CD14-positive monocyte (primary cell): ENCODE measurements at regions not wholly inside any gene's neighbourhood (a gene's known extent, or its start where the extent isn't known, plus 50 kb on each side); places are given as distances from the start of the nearest gene placed in this dataset.

Source experiments
- DNase-seq, 3 donors: peaks; one replicate each; pipeline ENCODE4 v3.0.0-alpha.2; 2011 to 2022
- H2AFZ ChIP-seq: 2 replicates; pipeline ENCODE4 v1.6.0; 2012; ENCODE audit warnings: mild to moderate bottlenecking, low read depth, low read length, inconsistent platforms; ENCODE audit not compliant: insufficient read depth, poor library complexity, severe bottlenecking
- H3K27ac ChIP-seq, 2 donors: 1 replicate in 1 of 2; 2 replicates in 1 of 2; pipeline ENCODE4 v1.5.1; 2012 to 2013; ENCODE audit warnings: low read length in 2 of 2, control low read depth in 1 of 2, inconsistent platforms in 1 of 2, low read depth in 1 of 2, mild to moderate bottlenecking in 1 of 2
- H3K27me3 ChIP-seq, 2 donors: one replicate each; pipeline versions ENCODE4 v1.6.0 to v1.6.1; 2011 to 2013; ENCODE audit warnings: low read length in 2 of 2; ENCODE audit not compliant: control insufficient read depth in 2 of 2, insufficient read depth in 2 of 2
- H3K36me3 ChIP-seq, 2 donors: replicated peaks in 1 of 2; 1 replicate in 1 of 2; 2 replicates in 1 of 2; pipeline versions ENCODE4 v1.5.1 to v1.6.1; 2012 to 2013; ENCODE audit warnings: low read length in 2 of 2, control low read depth in 1 of 2, inconsistent platforms in 1 of 2, mild to moderate bottlenecking in 1 of 2; ENCODE audit not compliant: insufficient read depth in 2 of 2, control insufficient read depth in 1 of 2
- H3K4me1 ChIP-seq, 2 donors: 1 replicate in 1 of 2; 2 replicates in 1 of 2; pipeline versions ENCODE4 v1.5.1 to v1.6.1; 2012 to 2013; ENCODE audit warnings: low read length in 2 of 2, control low read depth in 1 of 2, inconsistent platforms in 1 of 2, mild to moderate bottlenecking in 1 of 2, moderate library complexity in 1 of 2; ENCODE audit not compliant: insufficient read depth in 2 of 2, control insufficient read depth in 1 of 2
- H3K4me2 ChIP-seq: replicated peaks from 2 replicates; pipeline ENCODE3; 2012; ENCODE audit warnings: low read length, moderate library complexity, mild to moderate bottlenecking; ENCODE audit not compliant: poor library complexity, severe bottlenecking; ENCODE audit errors: extremely low read depth
- H3K4me3 ChIP-seq, 3 experiments: fragments of 200-600 bp in 1 of 3; sonication (generic) in 1 of 3; replicated peaks in 1 of 3; 1 replicate in 2 of 3; 2 replicates in 1 of 3; pipeline ENCODE4 v1.5.1; 2011 to 2013; ENCODE audit warnings: low read length in 3 of 3, mild to moderate bottlenecking in 3 of 3, control low read depth in 2 of 3, low read depth in 2 of 3, inconsistent platforms in 1 of 3, moderate library complexity in 1 of 3
- H3K79me2 ChIP-seq: 2 replicates; pipeline ENCODE4 v1.6.0; 2012; ENCODE audit warnings: mild to moderate bottlenecking, control low read depth, inconsistent platforms, low read length, moderate library complexity; ENCODE audit not compliant: insufficient read depth
- H3K9ac ChIP-seq: 2 replicates; pipeline ENCODE4 v1.6.0; 2017; ENCODE audit warnings: low read length, mild to moderate bottlenecking; ENCODE audit not compliant: insufficient read depth, poor library complexity, severe bottlenecking
- H3K9me3 ChIP-seq, 2 donors: replicated peaks in 1 of 2; 1 replicate in 1 of 2; 2 replicates in 1 of 2; pipeline versions ENCODE4 v1.5.1 to v1.6.1; 2012 to 2013; ENCODE audit warnings: low read length in 2 of 2, control low read depth in 1 of 2; ENCODE audit not compliant: control insufficient read depth in 1 of 2, insufficient read depth in 1 of 2
- H4K20me1 ChIP-seq: 2 replicates; pipeline ENCODE4 v1.6.0; 2012; ENCODE audit warnings: mild to moderate bottlenecking, low read length, control low read depth, moderate library complexity; ENCODE audit not compliant: insufficient read depth
- H3K27ac Mint-ChIP-seq, 7 donors: one replicate each; pipeline ENCODE4 v1.8.0; 2020; ENCODE audit warnings: mild to moderate bottlenecking in 7 of 7, mixed read lengths in 7 of 7, moderate library complexity in 6 of 7, inconsistent platforms in 2 of 7
- H3K27me3 Mint-ChIP-seq, 3 donors: one replicate each; pipeline ENCODE4 v1.8.0; 2021 to 2022; ENCODE audit warnings: low read depth in 3 of 3, mild to moderate bottlenecking in 3 of 3, mixed read lengths in 3 of 3, moderate library complexity in 3 of 3, inconsistent platforms in 1 of 3
- H3K36me3 Mint-ChIP-seq, 2 donors: one replicate each; pipeline ENCODE4 v1.8.0; 2020; ENCODE audit warnings: mixed read lengths in 2 of 2, inconsistent platforms in 1 of 2, mild to moderate bottlenecking in 1 of 2
- H3K4me1 Mint-ChIP-seq: one replicate; pipeline ENCODE4 v1.8.0; 2020; ENCODE audit warnings: mild to moderate bottlenecking, mixed read lengths
- H3K4me3 Mint-ChIP-seq, 2 donors: one replicate each; pipeline ENCODE4 v1.8.0; 2020; ENCODE audit warnings: mild to moderate bottlenecking in 2 of 2, mixed read lengths in 2 of 2, moderate library complexity in 1 of 2
- H3K9me3 Mint-ChIP-seq, 7 donors: one replicate each; pipeline ENCODE4 v1.8.0; 2020 to 2022; ENCODE audit warnings: mixed read lengths in 7 of 7, mild to moderate bottlenecking in 6 of 7, moderate library complexity in 6 of 7, inconsistent platforms in 2 of 7
- CTCF ChIP-seq: fragments of 200-600 bp; IDR thresholded peaks from one replicate; pipeline ENCODE4 v1.8.0; 2022; ENCODE audit warnings: antibody characterized with exemption, mild to moderate bottlenecking
- WGBS: methylation state at CpG from one replicate; pipeline ENCODE4 v1.1.5; 2013; ENCODE audit warnings: missing lambda C conversion rate; ENCODE audit not compliant: insufficient coverage; 5-methylcytosine and 5-hydroxymethylcytosine counted together
- intact Hi-C, 2 donors: fragments of 100-400 bp; cut with micrococcal nuclease; formaldehyde crosslinking; loops; one replicate each; pipeline versions ENCODE4 v1.15.0 to v1.15.1; 2023

- Histone ChIP-seq H3K4me3 (no peak overlapping the region), H3K9me3 (no peaks in the 10 kb centered on the region), H3K27ac (no peak overlapping the region), H3K36me3 (no peaks in the 10 kb centered on the region), H4K20me1 (no peaks in the 10 kb centered on the region), H3K9ac (no peak overlapping the region), H3K4me2 (no peak overlapping the region), H3K79me2 (no peaks in the 10 kb centered on the region), H3K27me3 (no peaks in the 10 kb centered on the region), H3K4me1 (no peaks in the 10 kb centered on the region), H2AFZ (no peak overlapping the region)
- intact Hi-C loops: no loop called here
- Mint-ChIP-seq H3K4me1 (no peaks in the 10 kb centered on the region), H3K36me3 (no peaks in the 10 kb centered on the region), H3K27ac (no peak overlapping the region), H3K4me3 (no peak overlapping the region), H3K27me3 (no peaks in the 10 kb centered on the region), H3K9me3 (peaks cover 0 to 2% (median 0%) of the 10 kb centered on the region in 7 donors)
- WGBS: no CpG with 5 or more reads among the region's 3 CpGs
- DNase-seq: no peak
- TF ChIP-seq CTCF: no peak
Measured at GRCh38 chr13:103839460-103839859, 773.2 kb upstream of the SLC10A2 start.

- Histone ChIP-seq H3K4me2 (no peak overlapping the region), H3K9me3 (peaks cover 19 to 23% of the 10 kb centered on the region in 2 donors), H2AFZ (no peak overlapping the region), H3K27ac (no peak overlapping the region), H4K20me1 (no peaks in the 10 kb centered on the region), H3K4me3 (no peak overlapping the region), H3K4me1 (no peaks in the 10 kb centered on the region), H3K79me2 (no peaks in the 10 kb centered on the region), H3K36me3 (no peaks in the 10 kb centered on the region), H3K9ac (no peak overlapping the region), H3K27me3 (no peaks in the 10 kb centered on the region)
- Mint-ChIP-seq H3K27ac (no peak overlapping the region), H3K9me3 (peaks cover 14 to 33% (median 19%) of the 10 kb centered on the region in 7 donors), H3K4me3 (no peak overlapping the region), H3K4me1 (peaks cover 5% of the 10 kb centered on the region), H3K27me3 (no peaks in the 10 kb centered on the region), H3K36me3 (no peaks in the 10 kb centered on the region)
- WGBS: no CpG with 5 or more reads among the region's 3 CpGs
- no peak for DNase-seq
- TF ChIP-seq CTCF: no peak
- intact Hi-C loops: no loop called here
Measured at GRCh38 chr13:103835052-103835451, 768.8 kb upstream of the SLC10A2 start.
